ENCODE measurements at regions not wholly inside any gene's neighbourhood (a gene's known extent, or its start where the extent isn't known, plus 50 kb on each side); places are given as distances from the start of the nearest gene placed in this dataset.

GRCh38 chr2:156986339-156986988 lies 271.0 kb upstream of the GALNT5 start:
- POLR2A ChIA-PET, result no interaction called here
- intact Hi-C loops (cut with micrococcal nuclease) (no loop called here), dilution Hi-C loops (cut with MboI; ENCODE audit: extremely low pct_ligation_motif_present, low sequenced_read_pairs) (no loop called here)
- no TSS peak for BruUV-seq (replicated peaks)
- CTCF ChIA-PET, result interaction anchor here (1.3 kb wide), 1 partner anchor 207 kb away, joined by 4 read pairs; no protein-coding TSS in a partner anchor
- Histone ChIP-seq H3K4me2 (ENCODE audit: insufficient read depth, low read length) (no peak overlapping the region), H3K27me3 (ENCODE audit: control insufficient read depth in 2 of 2, insufficient read depth in 2 of 2, low read length in 2 of 2) (no peaks in the 10 kb centered on the region), H3K36me3 (ENCODE audit: control insufficient read depth in 2 of 2, extremely low read depth in 1 of 2, insufficient read depth in 2 of 2, low read length in 2 of 2) (no peaks in the 10 kb centered on the region), H3K4me1 (ENCODE audit: control insufficient read depth, extremely low read depth, insufficient read depth, low read length) (no peaks in the 10 kb centered on the region), H2AFZ (ENCODE audit: low read depth, low read length) (no peak overlapping the region), H3K4me3 (replicated peaks in 1 of 3; ENCODE audit: insufficient read depth in 1 of 3, low read depth in 1 of 3, low read length in 3 of 3) (no peak overlapping the region), H3K27ac (ENCODE audit: insufficient read depth, low read depth, low read length) (no peak overlapping the region), H3K79me2 (ENCODE audit: control insufficient read depth, insufficient read depth, low read length) (no peaks in the 10 kb centered on the region), H4K20me1 (replicated peaks; ENCODE audit: control insufficient read depth, extremely low read depth, insufficient read depth, low read length) (no peaks in the 10 kb centered on the region), H3K9me3 (replicated peaks; ENCODE audit: control insufficient read depth, insufficient read depth, low read length) (no peaks in the 10 kb centered on the region), H3K9ac (replicated peaks; ENCODE audit: extremely low read depth, insufficient read depth, low read length) (no peak overlapping the region), H3K9me1 (replicated peaks; ENCODE audit: control insufficient read depth, extremely low read depth, insufficient read depth, low read length) (no peaks in the 10 kb centered on the region)
- TF ChIP-seq EZH2 (IDR thresholded peaks at IDR 0.05; ENCODE audit: borderline replicate concordance, low read depth, low read length, severe bottlenecking), result no peak
- no peak for TF ChIP-seq MYC (IDR thresholded peaks at IDR 0.05; ENCODE audit: low read depth, low read length)
- TF ChIP-seq FOS (IDR thresholded peaks at IDR 0.05; ENCODE audit: borderline replicate concordance, insufficient read depth, low read length), result no peak
- TF ChIP-seq POLR2A (IDR thresholded peaks at IDR 0.05; ENCODE audit: low read depth, low read length), result no peak
- TF ChIP-seq CTCF (IDR thresholded peaks at IDR 0.05; ENCODE audit: extremely low read depth in 1 of 2, insufficient read depth in 1 of 2, low read depth in 1 of 2, low read length in 2 of 2), result no peak
- TF ChIP-seq MAX (IDR thresholded peaks at IDR 0.05; ENCODE audit: insufficient read depth, insufficient read length), result no peak
- no peak for TF ChIP-seq JUN (IDR thresholded peaks at IDR 0.05; ENCODE audit: borderline replicate concordance, insufficient read depth, insufficient read length, low read depth)
- TF ChIP-seq POLR2AphosphoS5 (IDR thresholded peaks at IDR 0.05; ENCODE audit: insufficient read depth, low read depth, low read length), result no peak
- TF ChIP-seq GATA2 (IDR thresholded peaks at IDR 0.05; ENCODE audit: insufficient read depth, insufficient read length, low read depth, low read length), result no peak
- no peak for DNase-seq (ENCODE audit: low read depth, low spot score)
- no peak for FAIRE-seq

Data from endothelial cell of umbilical vein (primary cell).